K562 (cell line): ENCODE measurements at regions not wholly inside any gene's neighbourhood (a gene's known extent, or its start where the extent isn't known, plus 50 kb on each side); places are given as distances from the start of the nearest gene placed in this dataset.
"Not testable (repeated sequence)": the region's sequence is repeated elsewhere in the genome, so short reads cannot be mapped to it uniquely, and the experiment has no call there.

Source experiments
- ATAC-seq: fragments of 200-7000 bp; cut with Tn5 transposase; 3 replicates; pipeline ENCODE4 v1.9.1; 2020; ENCODE audit warnings: moderate library complexity
- BruUV-seq: library from RNA; stranded (reverse); fragments of 400-500 nt; replicated peaks from 2 replicates; lab custom pipeline; 2021; lab: Mats Ljungman, UMichigan
- CTCF ChIA-PET: fragments of 300-600 bp; formaldehyde crosslinking; extraction: SDS; loops from one replicate; lab custom pipeline; 2021; ENCODE audit warnings: low intra/inter-chr PET ratio; lab: Yijun Ruan, JAX
- POLR2A ChIA-PET: fragments of 300-600, 350-650 bp; sonication (Branson Sonifier 250); formaldehyde crosslinking; extraction: SDS; loops from one replicate; lab custom pipeline; 2021; ENCODE audit warnings: antibody characterized with exemption, inconsistent platforms; lab: Yijun Ruan, JAX
- DNase-seq, 4 experiments: peaks; one replicate each; pipeline versions ENCODE4 v3.0.0 to v3.0.0-alpha.2; 2011 to 2018; ENCODE audit warnings: low spot score in 3 of 4, mixed read lengths in 3 of 4; ENCODE audit errors: extremely low read depth in 1 of 4
- FAIRE-seq: peaks from 2 replicates; lab custom pipeline; 2011; peaks lifted over from hg19 to GRCh38; lab: Jason Lieb, UNC
- H2AFZ ChIP-seq: 2 replicates; pipeline ENCODE4 v1.6.0; 2011; ENCODE audit warnings: low read depth, low read length, control low read depth, inconsistent platforms
- H3K27ac ChIP-seq: fragments of 200-600 bp; 3 replicates; pipeline ENCODE4 v1.8.0; 2011; ENCODE audit warnings: low read depth, mild to moderate bottlenecking, control low read depth, inconsistent platforms, low read length, moderate library complexity, mixed read lengths; ENCODE audit errors: extremely low read depth
- H3K27me3 ChIP-seq, 2 experiments: fragments of 300-600 bp in 1 of 2; 2 replicates in 1 of 2; 3 replicates in 1 of 2; pipeline versions ENCODE4 v1.6.0 to v1.8.0; 2011; ENCODE audit warnings: inconsistent platforms in 2 of 2, low read length in 2 of 2, mild to moderate bottlenecking in 1 of 2, mixed read lengths in 1 of 2, moderate library complexity in 1 of 2; ENCODE audit not compliant: control insufficient read depth in 2 of 2, insufficient read depth in 2 of 2
- H3K36me3 ChIP-seq: fragments of 300-600 bp; 3 replicates; pipeline ENCODE4 v1.8.0; 2011; ENCODE audit warnings: mild to moderate bottlenecking, low read length, inconsistent platforms; ENCODE audit not compliant: control insufficient read depth, insufficient read depth
- H3K4me1 ChIP-seq, 2 experiments: fragments of 200-600 bp in 1 of 2; replicated peaks in 1 of 2; 2 replicates in 1 of 2; 3 replicates in 1 of 2; pipeline versions ENCODE4 v1.5.1 to v1.8.0; 2011; ENCODE audit warnings: inconsistent platforms in 2 of 2, low read length in 2 of 2, mild to moderate bottlenecking in 1 of 2, mixed read lengths in 1 of 2, moderate library complexity in 1 of 2; ENCODE audit not compliant: control insufficient read depth in 2 of 2, insufficient read depth in 2 of 2
- H3K4me2 ChIP-seq: 2 replicates; pipeline ENCODE4 v1.6.1; 2011; ENCODE audit warnings: low read length, control low read depth, inconsistent platforms, mixed read lengths; ENCODE audit not compliant: insufficient read depth
- H3K4me3 ChIP-seq: fragments of 200-600 bp; sonication (generic), shearing (Covaris generic); 2 replicates; pipeline ENCODE4 v1.5.1; 2016; ENCODE audit warnings: control low read depth, inconsistent platforms
- H3K79me2 ChIP-seq: fragments of 200-600 bp; 3 replicates; pipeline ENCODE4 v1.8.0; 2011; ENCODE audit warnings: low read length, inconsistent platforms; ENCODE audit not compliant: control insufficient read depth, insufficient read depth
- H3K9ac ChIP-seq, 2 experiments: 2 replicates each; pipeline versions ENCODE4 v1.6.0 to v1.6.1; 2011; ENCODE audit warnings: low read depth in 2 of 2, low read length in 2 of 2, control low read depth in 1 of 2, inconsistent platforms in 1 of 2, mild to moderate bottlenecking in 1 of 2, mixed read lengths in 1 of 2; ENCODE audit not compliant: insufficient read depth in 1 of 2
- H3K9me1 ChIP-seq: one replicate; pipeline ENCODE4 v1.6.0; 2011; ENCODE audit warnings: inconsistent platforms, mild to moderate bottlenecking, low read length, moderate library complexity; ENCODE audit not compliant: control insufficient read depth, insufficient read depth
- H3K9me3 ChIP-seq: replicated peaks from 2 replicates; pipeline ENCODE4 v1.5.1; 2011; ENCODE audit warnings: low read depth, low read length, inconsistent platforms; ENCODE audit not compliant: control insufficient read depth, insufficient read depth
- H4K20me1 ChIP-seq: replicated peaks from 2 replicates; pipeline ENCODE4 v1.6.1; 2011; ENCODE audit warnings: low read length, inconsistent platforms, mixed read lengths; ENCODE audit not compliant: control insufficient read depth, insufficient read depth
- CBFA2T2 ChIP-seq: fragments of 450-650 bp; conservative IDR thresholded peaks from 2 replicates; pipeline ENCODE4 v1.6.1; 2017; ENCODE audit warnings: mild to moderate bottlenecking
- MAZ ChIP-seq, 2 experiments: fragments of 450-650 bp in 1 of 2; sonication (generic) in 1 of 2; formaldehyde crosslinking; IDR thresholded peaks in 1 of 2; conservative IDR thresholded peaks in 1 of 2; 2 replicates each; pipeline versions ENCODE4 v1.4.0 to v1.5.0; 2020; ENCODE audit warnings: mild to moderate bottlenecking in 1 of 2, missing genetic modification reagents in 1 of 2
- STAT5B ChIP-seq: fragments of 250-450 bp; sonication (Bioruptor Pico); IDR thresholded peaks from 2 replicates; pipeline ENCODE4 v1.8.0; 2021; ENCODE audit warnings: mild to moderate bottlenecking, inconsistent platforms
- ZBTB5 ChIP-seq: fragments of 450-650 bp; IDR thresholded peaks from 2 replicates; pipeline ENCODE4 v1.6.1; 2017; ENCODE audit warnings: antibody characterized with exemption
- ZKSCAN8 ChIP-seq: fragments of 200-800 bp; sonication (Bioruptor generic); IDR thresholded peaks from 2 replicates; pipeline ENCODE4 v1.6.1; 2016; ENCODE audit warnings: missing genetic modification characterization, missing compliant biosample characterization
- ZNF511 ChIP-seq: sonication (generic); formaldehyde crosslinking; IDR thresholded peaks from 2 replicates; pipeline ENCODE4 v1.8.0; 2022; ENCODE audit warnings: mild to moderate bottlenecking, missing genetic modification reagents
- WGBS: fragments of 100-300 bp; shearing (Covaris generic); methylation state at CpG from one replicate; pipeline ENCODE4 v1.1.6; 2016; ENCODE audit warnings: low coverage, mixed read lengths; ENCODE audit not compliant: insufficient coverage; ENCODE audit errors: missing lambda C conversion rate; 5-methylcytosine and 5-hydroxymethylcytosine counted together
- in situ Hi-C: fragments of 300-500 bp; cut with MboI; formaldehyde crosslinking; loops from 4 replicates; pipeline ENCODE4 v1.15.0; 2018; ENCODE audit warnings: inconsistent platforms, mixed read lengths
- intact Hi-C: fragments of 100-400 bp; cut with micrococcal nuclease; formaldehyde crosslinking; loops from 2 replicates; pipeline ENCODE4 v1.14.2; 2022

- TF ChIP-seq ZBTB5 (no peak), STAT5B (no peak), ZNF511 (CRISPR knock-in tag) (no peak), ZKSCAN8 (CRISPR knock-in tag) (no peak), MAZ (CRISPR knock-in tag; conservative IDR thresholded peaks at IDR 0.05 in 1 of 2, IDR thresholded peaks at IDR 0.05 in 1 of 2) (no peak), CBFA2T2 (no peak)
Measured at GRCh38 chr1:99441299-99442095, 177.2 kb downstream of the PLPPR4 start (continued).

- H4K20me1 ChIP-seq, H2AFZ ChIP-seq, H3K79me2 ChIP-seq, H3K9ac ChIP-seq, H3K27ac ChIP-seq, H3K4me1 ChIP-seq, BruUV-seq, CTCF ChIA-PET, ATAC-seq, H3K36me3 ChIP-seq, H3K4me3 ChIP-seq, H3K27me3 ChIP-seq, DNase-seq, FAIRE-seq, in situ Hi-C loops, H3K9me1 ChIP-seq, intact Hi-C loops, H3K9me3 ChIP-seq, H3K4me2 ChIP-seq: not testable (repeated sequence)
- POLR2A ChIA-PET = interaction anchor here (0.7 kb wide), 1 partner anchor 256 kb away, joined by 3 read pairs; no protein-coding TSS in a partner anchor
- WGBS = 3% methylated on average over 6 of the region's 6 CpGs
Measured at GRCh38 chr1:99444211-99444927, 180.1 kb downstream of the PLPPR4 start.
